Vagina (tissue), 2 donors: ENCODE measurements at regions not wholly inside any gene's neighbourhood (a gene's known extent, or its start where the extent isn't known, plus 50 kb on each side); places are given as distances from the start of the nearest gene placed in this dataset.
"Not testable (repeated sequence)": the region's sequence is repeated elsewhere in the genome, so short reads cannot be mapped to it uniquely, and the experiment has no call there.

Experiments used
- POLR2A ChIP-seq, 2 donors: fragments of 450-650 bp; IDR thresholded peaks; one replicate each; pipeline ENCODE4 v1.6.1; 2017; ENCODE audit warnings: antibody characterized with exemption in 2 of 2, mild to moderate bottlenecking in 2 of 2, moderate library complexity in 2 of 2
- POLR2AphosphoS5 ChIP-seq, 2 donors: sonication (generic); formaldehyde crosslinking; IDR thresholded peaks; one replicate each; pipeline ENCODE4 v1.9.0; 2017; ENCODE audit warnings: antibody characterized with exemption in 2 of 2, mild to moderate bottlenecking in 2 of 2, low read depth in 1 of 2; ENCODE audit not compliant: insufficient read depth in 1 of 2

GRCh38 chr9:41279437-41279836 is 90.3 kb upstream of the ZNG1F start:
- TF ChIP-seq POLR2A (IDR thresholded peaks at IDR 0.05); POLR2AphosphoS5 (IDR thresholded peaks at IDR 0.05; ENCODE audit: insufficient read depth in 1 of 2, low read depth in 1 of 2): not testable (repeated sequence)
